Kidney capillary endothelial cell (primary cell): ENCODE measurements at regions not wholly inside any gene's neighbourhood (a gene's known extent, or its start where the extent isn't known, plus 50 kb on each side); places are given as distances from the start of the nearest gene placed in this dataset.
"Not testable (repeated sequence)": the region's sequence is repeated elsewhere in the genome, so short reads cannot be mapped to it uniquely, and the experiment has no call there.

Experiments
- DNase-seq: peaks from one replicate; pipeline ENCODE4 v3.0.0-alpha.2; 2018; ENCODE audit warnings: low spot score

DNA sequence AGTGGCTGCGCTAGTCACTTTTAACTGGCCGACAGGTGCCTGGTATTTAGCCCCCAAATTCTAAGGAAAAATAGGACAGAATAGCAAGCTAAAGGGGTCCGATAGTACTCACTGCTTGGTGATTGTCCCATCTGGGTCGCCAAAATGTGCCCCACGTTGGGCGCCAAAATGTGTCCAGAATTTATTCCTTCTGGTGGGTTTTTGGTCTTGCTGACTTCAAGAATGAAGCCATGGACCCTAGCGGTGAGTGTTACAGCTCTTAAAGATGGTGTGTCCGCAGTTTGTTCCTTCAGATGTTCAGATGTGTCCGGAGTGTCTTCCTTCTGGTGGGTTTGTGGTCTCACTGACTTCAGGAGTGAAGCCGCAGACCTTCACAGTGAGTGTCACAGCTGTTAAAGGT is 144.8 kb upstream of the XIRP2 start:
- not testable (repeated sequence) for DNase-seq

DNA sequence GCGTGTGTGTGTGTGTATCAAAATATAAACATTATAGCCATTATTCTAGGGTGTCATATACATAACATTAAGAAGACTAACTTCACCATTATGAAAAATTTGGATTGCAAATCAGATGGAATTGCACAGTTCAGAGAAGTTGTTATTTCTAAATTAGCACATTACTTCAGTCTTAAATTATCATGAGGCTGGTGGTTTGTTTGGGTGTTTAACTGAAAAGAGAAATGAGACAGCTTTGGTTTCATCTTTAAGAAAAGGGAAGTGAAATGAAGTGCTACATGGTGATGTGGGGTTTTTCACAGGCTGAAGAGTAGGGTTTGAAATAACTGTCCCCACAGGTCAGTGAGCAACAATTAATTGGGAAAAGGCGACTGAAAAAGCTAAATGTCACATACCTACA is 161.2 kb upstream of the XIRP2 start:
- no peak for DNase-seq

DNA sequence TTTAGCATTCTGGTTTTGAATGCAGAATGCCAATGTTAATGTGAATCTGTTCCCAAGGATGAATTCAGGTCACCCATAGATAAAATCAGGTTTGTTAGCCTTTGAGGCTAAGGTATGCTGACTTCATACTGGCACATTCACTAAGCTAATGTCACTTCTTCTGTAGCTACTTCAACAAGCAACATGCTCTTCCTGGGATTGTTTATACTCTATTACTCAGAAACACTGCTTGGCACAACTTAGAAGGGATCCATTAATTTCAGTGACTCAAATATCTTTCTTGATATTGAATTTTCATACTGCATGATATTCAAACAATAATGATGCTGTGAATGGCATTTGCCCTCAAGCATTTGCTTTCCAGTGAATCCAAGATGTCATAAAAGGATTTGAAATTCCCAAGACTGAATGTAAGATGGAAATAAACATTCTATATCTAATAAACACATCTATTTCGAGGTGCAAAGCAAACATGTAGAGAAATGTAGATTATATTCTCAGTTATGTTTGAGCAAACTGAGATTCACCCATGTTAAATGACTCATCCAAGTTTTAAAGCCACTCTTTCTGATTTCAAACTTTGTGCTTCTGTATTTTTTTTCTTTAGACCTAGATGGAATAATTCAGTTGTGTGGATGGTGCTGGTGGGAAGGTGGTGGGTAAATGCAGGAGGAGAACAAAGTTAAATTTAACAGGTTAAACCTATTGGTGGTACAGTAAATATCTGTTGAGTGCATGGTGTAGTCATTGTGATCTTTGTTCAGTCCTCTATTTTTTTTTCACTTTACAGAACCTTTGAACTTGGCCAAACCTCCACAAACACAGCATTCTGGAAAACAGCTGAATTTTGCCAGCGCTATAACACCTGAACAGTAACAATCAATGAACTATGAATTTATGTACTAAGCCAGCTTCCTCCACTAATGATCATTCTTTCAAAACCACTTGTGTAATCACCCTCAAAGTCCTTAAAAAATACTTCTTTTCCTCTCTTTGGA is 162.1 kb upstream of the XIRP2 start:
- no peak for DNase-seq

DNA sequence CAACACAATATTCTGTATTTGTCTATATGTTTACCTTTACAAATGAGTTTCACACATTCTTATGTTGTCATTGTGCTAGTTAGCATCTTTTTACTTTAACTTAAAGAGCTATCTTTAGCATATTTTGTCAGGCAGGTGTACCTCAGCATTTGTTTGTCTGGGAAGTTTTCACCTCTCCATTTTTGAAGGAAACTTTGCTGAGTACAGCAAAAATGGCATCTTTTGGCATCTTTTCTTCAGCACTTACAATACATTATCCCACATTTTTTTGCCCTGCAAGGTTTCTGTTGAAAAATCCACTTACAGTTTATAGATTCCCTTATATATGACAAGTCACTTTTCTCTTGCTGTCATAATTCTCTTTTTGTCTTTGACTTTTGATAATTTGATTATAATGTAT is 171.3 kb upstream of the XIRP2 start:
- DNase-seq, result no peak

DNA sequence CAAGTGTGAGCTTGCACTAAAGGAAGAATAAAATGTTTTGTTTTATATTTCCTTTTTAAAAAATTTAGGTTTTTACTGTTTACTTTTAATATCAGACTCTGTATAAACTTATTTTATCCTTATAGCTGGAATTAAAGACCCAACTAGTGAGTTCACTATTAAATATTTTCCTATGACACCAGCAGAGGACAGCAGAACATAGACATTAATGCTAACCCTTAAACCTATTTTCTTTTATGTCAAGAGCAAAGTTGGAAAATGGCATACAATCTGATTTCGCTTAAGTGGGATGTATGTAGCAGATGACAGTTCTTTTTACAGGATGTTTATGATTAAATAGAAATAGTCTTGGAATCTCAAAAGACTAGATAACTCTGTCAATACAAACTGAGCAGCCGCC is 188.2 kb upstream of the XIRP2 start:
- DNase-seq, result peak; percentile 7

DNA sequence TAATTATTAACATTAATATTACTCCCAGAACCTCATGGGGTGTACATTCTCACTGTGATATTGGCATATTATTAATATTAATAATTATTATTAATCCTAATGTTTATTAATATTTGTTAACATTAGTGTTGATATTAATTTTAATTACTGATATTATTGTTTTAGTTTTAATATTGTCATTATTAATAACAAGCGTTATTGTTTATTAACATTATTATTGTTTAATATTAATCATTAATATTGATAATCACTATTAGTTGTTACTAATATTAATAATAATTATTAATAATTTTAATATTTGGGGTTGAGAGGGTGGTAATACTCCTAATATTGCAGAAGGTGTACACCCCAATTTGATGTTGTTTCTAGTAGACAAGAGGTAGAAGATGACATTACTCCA is 193.1 kb upstream of the XIRP2 start:
- no peak for DNase-seq

DNA sequence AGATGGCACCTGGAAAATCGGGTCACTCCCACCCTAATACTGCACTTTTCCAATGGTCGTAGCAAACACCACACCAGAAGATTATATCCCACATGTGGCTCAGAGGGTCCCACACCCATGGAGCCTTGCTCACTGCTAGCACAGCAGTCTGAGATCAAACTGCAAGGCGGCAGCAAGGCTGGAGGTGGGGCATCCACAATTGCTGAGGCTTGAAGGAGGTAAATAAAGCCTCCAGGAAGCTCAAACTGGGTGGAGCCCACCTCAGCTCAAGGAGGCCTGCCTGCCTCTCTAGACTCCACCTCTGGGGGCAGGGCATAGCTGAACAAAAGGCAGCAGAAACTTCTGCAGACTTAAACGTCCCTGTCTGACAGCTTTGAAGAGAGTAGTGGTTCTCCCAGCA is 192.0 kb upstream of the SCN7A start:
- DNase-seq, result not testable (repeated sequence)

DNA sequence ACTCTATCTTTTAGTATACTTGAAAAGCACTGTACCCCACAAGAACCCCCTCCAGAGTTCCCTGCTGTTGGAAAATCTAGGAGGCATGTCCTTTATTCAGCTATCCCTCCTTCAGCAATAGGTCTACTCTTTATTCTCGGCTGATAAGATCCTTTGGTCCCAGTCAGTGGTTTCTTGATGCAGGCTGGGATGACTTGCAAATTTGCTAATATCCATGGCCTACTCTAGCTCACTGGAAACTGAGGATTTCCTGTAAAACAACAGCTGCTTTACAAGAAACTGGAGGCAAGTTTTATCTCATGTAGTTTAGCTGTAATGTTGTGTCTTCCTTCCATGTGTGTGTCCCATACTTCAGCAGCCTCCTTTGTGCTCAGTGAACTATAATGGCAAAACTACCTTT is 183.9 kb upstream of the SCN7A start:
- DNase-seq, result no peak

DNA sequence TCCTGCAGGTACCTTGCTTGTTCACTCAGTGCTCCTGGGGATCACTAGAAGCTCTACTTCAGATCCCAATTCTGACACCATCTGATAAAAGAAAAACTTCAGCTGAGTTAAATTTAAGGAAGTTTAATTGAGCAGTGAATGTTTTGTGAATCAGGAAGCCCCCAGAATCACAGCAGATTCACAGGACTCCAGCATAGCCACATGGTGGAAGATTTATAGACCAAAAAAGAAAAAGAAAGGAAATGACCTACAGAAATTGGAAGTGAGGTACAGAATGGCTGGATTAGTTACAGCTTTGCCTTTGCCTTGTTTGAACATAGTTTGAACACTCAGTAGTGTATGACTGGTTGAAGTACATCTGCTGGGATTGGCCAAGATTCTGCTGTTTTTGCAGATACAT is 182.7 kb upstream of the SCN7A start:
- no peak for DNase-seq

DNA sequence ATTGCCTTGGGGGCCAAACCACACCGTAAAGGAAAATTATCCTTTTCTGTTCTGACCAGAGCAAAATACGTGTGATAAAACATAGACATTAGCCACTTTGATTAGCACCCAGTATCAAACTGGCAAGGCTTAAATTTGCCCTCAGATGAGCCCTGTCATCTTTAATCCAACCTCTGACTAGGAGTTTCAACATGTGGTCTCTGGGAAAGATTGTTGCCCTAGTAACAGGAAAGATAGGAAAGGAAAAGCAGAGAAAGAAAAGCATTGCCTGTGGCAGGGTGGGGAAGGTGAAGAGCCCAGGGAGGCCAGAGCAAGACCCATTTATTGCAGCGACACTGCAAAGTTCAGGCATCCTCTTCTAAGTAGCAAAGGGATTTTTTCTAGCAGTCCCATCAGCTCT is 181.5 kb upstream of the SCN7A start:
- no peak for DNase-seq

DNA sequence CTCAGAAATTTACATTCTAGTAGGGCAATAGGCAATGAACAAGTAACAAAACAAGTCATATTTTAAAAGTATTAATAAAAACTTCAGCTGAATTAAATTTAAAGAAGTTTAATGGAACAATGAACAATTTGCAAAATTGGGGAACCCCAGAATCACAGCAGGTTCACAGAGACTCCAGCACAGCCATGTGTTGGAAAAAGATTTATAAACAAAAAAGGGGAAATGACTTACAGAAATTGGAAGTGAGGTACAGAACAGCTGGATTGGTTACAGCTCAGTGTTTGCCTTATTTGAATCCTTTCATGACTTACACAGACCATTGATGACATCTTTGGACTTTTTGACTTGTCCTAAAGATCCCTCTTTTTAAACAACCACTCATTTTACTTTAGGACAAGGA is 179.9 kb upstream of the SCN7A start:
- DNase-seq, result no peak

DNA sequence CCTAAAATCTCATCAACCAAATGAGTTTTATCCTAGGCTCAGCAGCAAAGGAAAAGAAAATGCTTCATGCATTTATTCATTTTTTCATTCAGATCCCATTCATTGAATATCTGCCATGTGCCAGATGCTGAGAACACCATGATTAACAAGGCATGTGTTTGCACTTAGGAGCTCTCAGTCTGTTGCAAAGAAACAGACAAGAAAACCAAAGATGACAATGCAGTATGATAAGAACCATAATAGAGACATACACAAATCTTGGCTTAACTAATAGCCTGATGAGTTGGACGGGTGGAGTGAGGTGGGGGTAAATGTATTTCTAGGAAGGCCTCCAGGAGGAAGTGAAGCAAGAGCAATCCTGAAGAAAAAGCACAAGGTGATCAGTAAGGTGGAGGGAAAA is 177.8 kb upstream of the SCN7A start:
- no peak for DNase-seq

DNA sequence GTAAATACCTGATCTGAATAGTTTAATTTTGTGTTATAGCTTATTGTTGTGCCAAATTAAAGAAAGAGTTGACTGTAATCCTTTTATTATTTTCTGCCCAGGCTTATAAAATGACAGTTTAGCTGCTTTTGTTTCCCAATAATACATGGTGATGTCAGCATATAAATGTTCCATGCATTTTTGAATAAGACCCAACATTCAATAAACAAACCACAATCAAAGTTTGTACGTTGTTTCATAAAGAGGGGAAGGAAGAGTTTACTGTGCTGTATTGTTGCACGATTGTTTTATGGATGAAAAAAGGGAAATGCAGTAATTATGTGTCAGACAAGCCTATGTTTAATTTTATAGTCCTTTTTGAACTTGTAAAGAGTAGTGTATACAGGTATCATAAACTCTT is 177.2 kb upstream of the SCN7A start:
- DNase-seq, result no peak

DNA sequence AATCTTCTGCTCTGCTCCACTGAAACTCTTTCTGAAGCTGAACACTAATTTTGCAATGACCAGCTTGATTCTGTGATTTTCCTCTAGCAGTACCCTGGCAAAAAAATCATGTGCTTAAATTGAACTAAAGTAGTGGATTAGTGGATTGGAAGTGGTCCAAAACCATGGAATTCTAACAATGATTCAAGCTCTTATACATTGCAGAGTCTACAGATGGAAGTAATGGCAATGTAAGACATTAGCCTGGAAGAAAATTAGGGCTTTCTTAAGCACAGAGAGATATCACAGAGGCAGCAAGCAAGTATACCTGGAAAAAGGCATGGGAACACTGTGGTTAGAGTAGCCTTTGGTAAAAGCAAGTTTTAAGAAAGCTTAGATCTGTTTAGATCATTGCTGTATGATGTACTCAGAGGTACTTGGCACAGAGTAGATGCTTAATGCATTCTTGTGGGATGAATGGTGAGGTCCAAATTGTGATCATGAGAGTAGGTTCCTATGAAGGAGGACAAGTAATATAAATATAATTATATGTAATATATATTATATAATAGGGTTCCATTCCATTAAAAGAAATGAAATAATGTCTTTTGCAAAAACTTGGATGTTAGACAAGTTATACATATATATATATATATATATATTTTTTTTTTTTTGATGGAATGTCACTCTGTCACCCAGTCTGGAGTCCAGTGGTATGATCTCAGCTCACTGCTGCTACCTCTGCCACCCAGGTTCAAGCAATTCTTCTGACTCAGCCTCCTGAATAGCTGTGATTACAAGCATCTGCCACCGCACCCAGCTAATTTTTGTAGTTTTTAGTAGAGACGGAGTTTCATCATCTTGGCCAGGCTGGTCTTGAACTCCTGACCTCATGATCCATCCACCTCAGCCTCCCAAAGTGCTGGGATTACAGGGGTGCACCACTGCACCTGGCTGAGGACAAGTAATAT is 172.2 kb upstream of the SCN7A start:
- no peak for DNase-seq

DNA sequence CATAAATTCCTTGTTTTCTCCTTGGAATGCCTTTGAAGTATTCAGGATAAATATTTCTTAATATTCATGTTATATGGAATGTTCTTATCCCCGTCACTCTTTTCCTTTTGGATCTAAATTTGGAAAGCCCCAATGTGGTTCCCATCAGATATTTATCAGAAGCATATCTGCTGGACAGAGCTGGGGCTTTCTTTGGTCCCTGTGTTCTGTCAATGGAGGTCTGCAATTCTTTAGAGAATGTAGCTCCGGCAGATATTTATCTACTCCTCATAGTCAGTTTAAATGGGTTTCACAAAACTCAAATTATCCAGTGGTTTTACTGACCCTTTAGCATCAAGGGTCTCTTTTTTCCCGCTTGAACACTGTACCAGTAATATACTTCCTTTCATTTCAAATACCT is 167.8 kb upstream of the SCN7A start:
- DNase-seq, result no peak

DNA sequence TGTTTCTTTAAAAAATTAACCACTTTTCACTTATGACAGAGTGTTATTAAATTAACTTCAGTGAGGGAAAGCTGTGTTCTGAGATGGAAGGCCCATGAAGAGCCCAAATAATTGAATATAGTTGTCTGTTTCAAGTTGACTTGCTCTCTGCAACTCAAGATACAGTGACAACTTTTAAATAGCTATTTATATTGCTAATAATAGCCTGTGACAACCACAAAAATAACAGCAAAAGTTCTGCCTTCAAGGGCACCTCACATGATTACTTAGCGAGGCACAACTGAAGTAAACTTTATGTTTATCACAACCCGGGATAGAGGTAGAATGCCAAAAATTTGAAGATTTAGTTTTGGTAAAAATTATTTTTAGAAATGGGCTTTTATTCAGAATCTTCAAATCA is 167.3 kb upstream of the SCN7A start:
- DNase-seq, result no peak

DNA sequence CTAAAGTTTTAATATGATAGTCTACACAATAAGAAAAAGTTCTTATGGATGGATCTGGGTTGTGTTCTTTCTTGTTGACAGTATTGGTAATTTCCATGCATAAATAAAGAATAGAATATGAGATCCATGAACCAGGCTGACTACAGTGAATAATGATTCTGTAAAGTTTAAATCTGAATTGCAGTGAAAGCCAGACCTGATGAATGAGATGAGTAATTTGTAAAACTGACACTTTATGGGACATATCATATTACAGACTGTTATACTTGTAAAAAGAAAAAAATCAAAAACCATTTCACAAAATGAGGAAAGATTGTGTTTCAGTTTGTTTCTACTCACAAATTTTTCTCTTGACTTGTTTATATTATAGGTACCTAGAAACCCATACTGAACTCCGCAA is 164.9 kb upstream of the SCN7A start:
- DNase-seq, result no peak

DNA sequence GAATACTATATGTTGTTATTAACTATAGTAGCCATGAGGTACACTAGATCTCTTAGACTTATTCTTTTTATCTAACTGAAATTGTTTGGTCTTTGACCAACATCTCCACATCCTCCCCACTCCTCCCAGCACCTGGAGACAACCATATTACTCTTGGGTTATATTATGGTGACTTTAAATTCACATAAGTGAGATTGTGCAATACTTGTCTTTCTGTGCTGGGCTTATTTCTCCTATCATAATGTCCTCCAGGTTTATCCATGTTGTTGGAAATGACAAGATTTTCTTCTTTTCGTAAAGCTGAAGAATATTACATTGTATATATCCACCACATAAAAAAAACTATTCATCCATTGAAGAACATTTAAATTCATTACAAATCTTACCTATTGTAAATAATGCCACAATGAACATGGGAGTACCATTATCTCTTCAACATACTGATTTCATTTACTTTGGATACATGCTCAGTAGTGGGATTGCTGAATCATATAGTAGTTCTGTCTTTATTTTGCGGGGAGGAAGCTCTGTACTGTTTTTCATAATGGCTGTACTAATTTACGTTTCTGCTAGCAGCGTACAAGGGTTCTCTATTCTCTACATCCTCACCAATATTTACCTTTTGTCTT is 159.2 kb upstream of the SCN7A start:
- no peak for DNase-seq

DNA sequence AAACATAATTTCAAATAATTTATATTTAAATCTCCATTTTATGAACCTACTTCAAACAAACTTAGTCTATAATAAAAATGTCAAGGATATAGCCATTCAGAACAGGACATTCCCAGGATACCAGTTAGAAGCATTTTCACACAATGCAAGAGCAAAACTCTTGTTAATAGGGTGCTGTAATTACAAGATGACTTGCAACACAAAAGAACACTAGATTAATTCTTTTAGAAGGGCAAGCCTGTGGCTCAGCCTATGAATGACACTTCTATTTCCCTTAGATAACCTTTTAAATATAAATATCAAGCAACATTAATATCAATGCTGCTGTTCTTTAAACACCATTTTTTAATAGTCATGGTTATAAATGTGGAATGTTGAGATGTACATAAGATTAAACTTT is 157.9 kb upstream of the SCN7A start:
- DNase-seq, result no peak

DNA sequence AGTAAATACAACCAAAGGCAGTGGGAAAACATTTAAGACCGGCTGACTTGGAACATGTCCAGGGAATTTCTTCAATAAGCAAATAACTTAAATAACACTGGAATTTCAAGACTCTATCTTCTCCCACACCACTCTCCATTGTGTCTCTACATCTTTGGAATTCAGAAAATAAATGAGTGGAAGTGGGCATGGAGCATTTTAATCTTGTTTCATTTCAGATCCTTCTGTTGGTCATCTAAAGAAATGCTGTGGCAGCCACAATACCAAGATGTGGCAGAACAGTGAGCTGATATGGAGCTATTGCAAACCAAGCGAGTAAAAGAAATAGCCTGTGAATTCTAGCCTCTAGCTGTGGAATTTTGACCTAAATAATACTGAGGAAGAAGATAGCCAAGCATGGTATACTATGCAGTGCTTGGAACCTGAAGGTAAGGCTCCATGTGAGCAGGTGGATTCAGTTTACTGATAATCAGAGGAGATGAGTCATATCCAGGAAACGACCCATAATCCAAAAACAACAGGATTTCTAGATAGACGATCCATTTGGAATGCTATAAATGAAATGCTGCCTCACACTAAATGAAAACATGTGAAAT is 157.1 kb upstream of the SCN7A start:
- DNase-seq, result peak; percentile 21

DNA sequence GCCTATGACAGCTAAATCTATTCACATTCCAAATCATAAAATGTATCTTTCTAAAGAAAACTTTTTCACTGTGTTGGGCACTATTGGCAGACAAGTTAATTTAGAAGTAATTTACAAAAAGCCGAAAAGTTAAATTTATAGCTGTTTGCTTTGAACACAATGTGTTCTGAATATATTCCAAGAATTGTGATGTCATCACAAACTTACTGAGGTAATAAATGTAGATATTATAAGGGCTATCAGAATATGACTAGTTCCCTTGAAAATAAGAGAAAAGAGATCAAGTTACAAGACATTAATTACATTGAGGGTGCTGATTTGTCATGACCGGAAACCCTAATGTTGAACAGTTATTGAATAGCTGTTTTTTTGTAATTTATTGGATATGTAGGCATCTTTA is 153.9 kb upstream of the SCN7A start:
- DNase-seq, result no peak

DNA sequence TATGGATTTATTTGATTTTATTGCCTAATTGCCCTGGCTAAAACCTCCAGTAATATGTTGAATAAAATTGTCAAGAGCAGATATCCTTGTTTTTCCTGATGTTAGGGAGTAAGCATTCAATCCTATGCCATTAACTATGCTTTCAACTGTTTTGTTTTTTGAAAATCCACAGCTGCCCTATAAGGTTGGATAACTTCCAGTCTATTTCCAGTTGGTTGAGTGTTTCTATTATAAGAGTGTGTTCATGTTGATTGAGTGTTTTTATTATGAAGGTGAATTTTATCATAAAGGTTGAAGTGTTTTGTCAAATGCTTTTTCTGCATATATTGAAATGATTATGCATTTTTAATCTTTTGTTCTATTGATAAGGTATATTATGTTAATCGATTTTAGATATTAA is 149.9 kb upstream of the SCN7A start:
- no peak for DNase-seq
